Fibroblast of villous mesenchyme (primary cell): ENCODE measurements at regions not wholly inside any gene's neighbourhood (a gene's known extent, or its start where the extent isn't known, plus 50 kb on each side); places are given as distances from the start of the nearest gene placed in this dataset.

ENCODE experiments used
- DNase-seq: peaks from one replicate; pipeline ENCODE4 v3.0.0-alpha.2; 2010; ENCODE audit warnings: low read depth
- H3K4me3 ChIP-seq: 2 replicates; pipeline ENCODE4 v1.5.1; 2011; ENCODE audit warnings: low read depth, mild to moderate bottlenecking, low read length
- CTCF ChIP-seq: IDR thresholded peaks from 2 replicates; pipeline ENCODE4 v1.5.1; 2012; ENCODE audit warnings: low read depth, mild to moderate bottlenecking, low read length; ENCODE audit not compliant: insufficient read depth

GRCh38 chr13:106852436-106852835 lies 284.5 kb upstream of the ARGLU1 start:
- DNase-seq, result no peak
- no peak for TF ChIP-seq CTCF
- no peak overlapping the region for H3K4me3 ChIP-seq

- H3K4me3 ChIP-seq, result no peak overlapping the region
- no peak for DNase-seq
- TF ChIP-seq CTCF, result no peak
These were observed 283.2 kb upstream of the ARGLU1 start for GRCh38 chr13:106850973-106851650.

GRCh38 chr13:106846571-106847448 lies 278.9 kb upstream of the ARGLU1 start:
- H3K4me3 ChIP-seq, result no peak overlapping the region
- no peak for TF ChIP-seq CTCF
- peak; percentile 6 for DNase-seq

- H3K4me3 ChIP-seq, result no peak overlapping the region
- DNase-seq, result no peak
- TF ChIP-seq CTCF, result no peak
These were observed 268.4 kb upstream of the ARGLU1 start for GRCh38 chr13:106836186-106836802.

GRCh38 chr13:106835477-106835876 lies 267.5 kb upstream of the ARGLU1 start:
- DNase-seq, result no peak
- TF ChIP-seq CTCF, result no peak
- H3K4me3 ChIP-seq, result no peak overlapping the region

GRCh38 chr13:106821979-106822378 lies 254.0 kb upstream of the ARGLU1 start:
- DNase-seq, result no peak
- H3K4me3 ChIP-seq, result no peak overlapping the region

More at GRCh38 chr13:106821979-106822378, 254.0 kb upstream of the ARGLU1 start:
- TF ChIP-seq CTCF, result no peak
